ENCODE measurements at regions not wholly inside any gene's neighbourhood (a gene's known extent, or its start where the extent isn't known, plus 50 kb on each side); places are given as distances from the start of the nearest gene placed in this dataset.

GRCh38 chr2:129891341-129892320 is 87.8 kb upstream of the RAB6C start:
- Mint-ChIP-seq H3K36me3 (no peaks in the 10 kb centered on the region), H3K9me3 (no peaks in the 10 kb centered on the region), H3K4me3 (no peak overlapping the region), H3K4me1 (no peaks in the 10 kb centered on the region), H3K27ac (no peak overlapping the region), H3K27me3 (ENCODE audit: low read depth in 3 of 3) (peaks cover 3 to 12% (median 6%) of the 10 kb centered on the region in 3 donors)
- no peak for DNase-seq

- Mint-ChIP-seq H3K9me3 (no peaks in the 10 kb centered on the region), H3K27ac (no peak overlapping the region), H3K4me1 (no peaks in the 10 kb centered on the region), H3K4me3 (no peak overlapping the region), H3K36me3 (no peaks in the 10 kb centered on the region), H3K27me3 (ENCODE audit: low read depth in 3 of 3) (peaks cover 6 to 10% (median 10%) of the 10 kb centered on the region in 3 donors)
- DNase-seq, result no peak
Measured at GRCh38 chr2:129892360-129892759, 87.1 kb upstream of the RAB6C start.

- Mint-ChIP-seq H3K27me3 (ENCODE audit: low read depth in 3 of 3) (peaks cover 4 to 9% (median 8%) of the 10 kb centered on the region in 3 donors), H3K27ac (no peak overlapping the region), H3K4me1 (no peaks in the 10 kb centered on the region), H3K4me3 (no peak overlapping the region), H3K9me3 (no peaks in the 10 kb centered on the region), H3K36me3 (no peaks in the 10 kb centered on the region)
- DNase-seq, result no peak
Measured at GRCh38 chr2:129892773-129893172, 86.7 kb upstream of the RAB6C start.

- H3K36me3 Mint-ChIP-seq, result no peaks in the 10 kb centered on the region
- peaks cover 0 to 1% (median 0%) of the 10 kb centered on the region in 6 donors for H3K9me3 Mint-ChIP-seq
- no peak overlapping the region for H3K27ac Mint-ChIP-seq
- no peaks in the 10 kb centered on the region for H3K4me1 Mint-ChIP-seq
- DNase-seq, result no peak
- peaks cover 4 to 9% (median 9%) of the 10 kb centered on the region in 3 donors for H3K27me3 Mint-ChIP-seq (ENCODE audit: low read depth in 3 of 3)
- no peak overlapping the region for H3K4me3 Mint-ChIP-seq
Measured at GRCh38 chr2:129893244-129893643, 86.2 kb upstream of the RAB6C start.

- no peaks in the 10 kb centered on the region for H3K36me3 Mint-ChIP-seq
- no peak overlapping the region for H3K4me3 Mint-ChIP-seq
- peaks cover 0 to 1% (median 0%) of the 10 kb centered on the region in 6 donors for H3K9me3 Mint-ChIP-seq
- no peak overlapping the region for H3K27ac Mint-ChIP-seq
- DNase-seq, result no peak
- H3K4me1 Mint-ChIP-seq, result no peaks in the 10 kb centered on the region
- peaks cover 4 to 13% (median 9%) of the 10 kb centered on the region in 3 donors for H3K27me3 Mint-ChIP-seq (ENCODE audit: low read depth in 3 of 3)
Measured at GRCh38 chr2:129894616-129895015, 84.8 kb upstream of the RAB6C start.

- H3K27me3 Mint-ChIP-seq (ENCODE audit: low read depth in 3 of 3), result peaks cover 7 to 13% (median 9%) of the 10 kb centered on the region in 3 donors
- H3K36me3 Mint-ChIP-seq, result no peaks in the 10 kb centered on the region
- DNase-seq, result no peak
- no peak overlapping the region for H3K4me3 Mint-ChIP-seq
- H3K27ac Mint-ChIP-seq, result no peak overlapping the region
- no peaks in the 10 kb centered on the region for H3K4me1 Mint-ChIP-seq
- peaks cover 0 to 1% (median 0%) of the 10 kb centered on the region in 6 donors for H3K9me3 Mint-ChIP-seq
Measured at GRCh38 chr2:129895061-129895460, 84.4 kb upstream of the RAB6C start.

GRCh38 chr2:129895526-129896082 is 83.9 kb upstream of the RAB6C start:
- no peaks in the 10 kb centered on the region for H3K4me1 Mint-ChIP-seq
- H3K27me3 Mint-ChIP-seq (ENCODE audit: low read depth in 3 of 3), result peaks cover 8 to 13% (median 9%) of the 10 kb centered on the region in 3 donors
- H3K9me3 Mint-ChIP-seq, result peaks cover 0 to 1% (median 0%) of the 10 kb centered on the region in 6 donors
- no peaks in the 10 kb centered on the region for H3K36me3 Mint-ChIP-seq
- DNase-seq, result no peak
- H3K4me3 Mint-ChIP-seq, result no peak overlapping the region
- H3K27ac Mint-ChIP-seq, result no peak overlapping the region

GRCh38 chr2:129896226-129897100 is 83.0 kb upstream of the RAB6C start:
- DNase-seq, result no peak
- Mint-ChIP-seq H3K4me3 (no peak overlapping the region), H3K27ac (no peak overlapping the region), H3K4me1 (no peaks in the 10 kb centered on the region), H3K9me3 (peaks cover 0 to 1% (median 0%) of the 10 kb centered on the region in 6 donors), H3K36me3 (no peaks in the 10 kb centered on the region), H3K27me3 (ENCODE audit: low read depth in 3 of 3) (peaks cover 6 to 13% (median 9%) of the 10 kb centered on the region in 3 donors)

- Mint-ChIP-seq H3K9me3 (peaks cover 0 to 1% (median 0%) of the 10 kb centered on the region in 6 donors), H3K27me3 (ENCODE audit: low read depth in 3 of 3) (peaks cover 0 to 10% (median 4%) of the 10 kb centered on the region in 3 donors), H3K36me3 (no peaks in the 10 kb centered on the region), H3K4me3 (no peak overlapping the region), H3K4me1 (no peaks in the 10 kb centered on the region), H3K27ac (no peak overlapping the region)
- no peak for DNase-seq
Measured at GRCh38 chr2:129901754-129902415, 77.6 kb upstream of the RAB6C start.

GRCh38 chr2:129902731-129903585 is 76.5 kb upstream of the RAB6C start:
- DNase-seq, result no peak
- Mint-ChIP-seq H3K27ac (no peak overlapping the region), H3K4me3 (no peak overlapping the region), H3K27me3 (ENCODE audit: low read depth in 3 of 3) (peaks cover 0 to 9% (median 4%) of the 10 kb centered on the region in 3 donors), H3K9me3 (peaks cover 0 to under 1% (median 0%) of the 10 kb centered on the region in 6 donors), H3K4me1 (no peaks in the 10 kb centered on the region), H3K36me3 (no peaks in the 10 kb centered on the region)

- Mint-ChIP-seq H3K4me1 (no peaks in the 10 kb centered on the region), H3K9me3 (no peaks in the 10 kb centered on the region), H3K4me3 (no peak overlapping the region), H3K27ac (no peak overlapping the region), H3K27me3 (ENCODE audit: low read depth in 3 of 3) (peaks cover 0 to 4% (median 4%) of the 10 kb centered on the region in 3 donors), H3K36me3 (no peaks in the 10 kb centered on the region)
- no peak for DNase-seq
Measured at GRCh38 chr2:129903586-129904425, 75.7 kb upstream of the RAB6C start.
